ENCODE measurements at regions not wholly inside any gene's neighbourhood (a gene's known extent, or its start where the extent isn't known, plus 50 kb on each side); places are given as distances from the start of the nearest gene placed in this dataset.

GRCh38 chr9:26078706-26079105 lies 400.5 kb upstream of the TUSC1 start:
- TF ChIP-seq CTCF (IDR thresholded peaks at IDR 0.05; ENCODE audit: insufficient read depth, low read length) (no peak), REST (IDR thresholded peaks at IDR 0.05; ENCODE audit: insufficient replicate concordance, low read depth) (no peak)
